ENCODE measurements at regions not wholly inside any gene's neighbourhood (a gene's known extent, or its start where the extent isn't known, plus 50 kb on each side); places are given as distances from the start of the nearest gene placed in this dataset.

DNA sequence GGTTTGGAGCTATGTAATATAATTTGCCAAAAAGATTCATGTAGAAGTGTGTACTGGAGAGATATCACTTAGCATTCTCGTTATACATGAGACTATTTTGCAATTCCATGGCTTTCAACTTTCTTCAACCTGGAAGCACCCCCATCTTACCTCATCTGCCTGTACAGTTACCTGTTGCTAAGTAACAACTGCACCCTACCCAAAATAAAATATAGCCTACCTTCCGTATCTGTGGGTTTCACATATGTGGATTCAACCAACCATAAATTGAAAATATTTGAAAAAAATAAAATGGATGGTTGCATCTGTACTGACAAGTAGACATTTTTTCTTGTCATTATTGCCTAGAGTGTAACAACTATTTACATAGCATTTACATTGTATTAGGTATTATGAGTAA, 278.3 kb downstream of the PPP1R2C start:
- DNase-seq, result no peak
- peaks cover 0 to 2% of the 10 kb centered on the region in 2 donors for H3K9me3 Mint-ChIP-seq
- no peak for ATAC-seq
- H3K27me3 Mint-ChIP-seq, result no peaks in the 10 kb centered on the region
- H3K4me1 Mint-ChIP-seq, result peaks cover 6% of the 10 kb centered on the region
- no peak overlapping the region for H3K4me3 Mint-ChIP-seq
- H3K27ac Mint-ChIP-seq, result no peak overlapping the region

DNA sequence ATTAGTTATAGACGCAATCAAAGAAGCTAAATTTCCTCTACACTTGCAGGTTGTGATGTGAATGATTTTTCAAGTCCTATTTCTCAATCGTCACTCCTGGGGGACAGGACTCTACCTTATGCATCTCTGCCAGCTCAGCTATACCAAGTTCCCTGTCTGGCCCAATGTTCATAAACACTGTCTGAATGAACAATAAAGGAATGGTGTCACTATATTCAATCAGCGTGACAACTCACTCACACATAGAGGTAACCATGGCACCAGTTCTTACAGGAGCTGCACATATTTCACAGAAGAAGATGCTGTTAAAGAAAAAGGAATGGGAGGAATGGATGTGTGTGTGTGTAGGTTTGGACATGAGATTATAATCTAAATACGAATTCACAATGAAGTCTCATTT, 280.6 kb downstream of the PPP1R2C start:
- H3K4me1 Mint-ChIP-seq, result peaks cover 6% of the 10 kb centered on the region
- no peak overlapping the region for H3K27ac Mint-ChIP-seq

DNA sequence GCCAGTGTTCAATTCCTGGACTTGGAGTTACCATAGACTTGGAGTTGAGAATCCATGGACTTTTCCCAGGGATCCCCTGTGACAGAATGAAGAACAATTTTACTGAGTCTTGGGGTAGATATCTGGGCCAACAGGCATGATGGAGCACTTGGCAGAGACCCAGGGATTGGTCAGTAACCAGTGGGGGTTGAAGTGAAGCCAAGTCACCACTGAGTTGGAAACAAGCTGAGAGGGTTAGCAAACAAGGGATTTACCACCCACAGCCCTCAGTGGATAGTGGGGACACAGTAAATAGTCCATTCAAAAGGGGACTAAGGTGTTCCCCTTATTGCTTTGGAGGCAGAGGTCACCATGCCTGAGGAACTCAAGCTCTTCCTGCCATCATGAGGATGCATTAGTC, 281.7 kb downstream of the PPP1R2C start:
- DNase-seq (no peak), ATAC-seq (no peak)
- no peak overlapping the region for H3K27ac Mint-ChIP-seq
- H3K4me3 Mint-ChIP-seq, result no peak overlapping the region
- peaks cover 6% of the 10 kb centered on the region for H3K4me1 Mint-ChIP-seq
- no peaks in the 10 kb centered on the region for H3K27me3 Mint-ChIP-seq
- H3K9me3 Mint-ChIP-seq, result no peaks in the 10 kb centered on the region

More for the DNA sequence above, 280.6 kb downstream of the PPP1R2C start:
- Mint-ChIP-seq H3K9me3 (no peaks in the 10 kb centered on the region), H3K4me3 (no peak overlapping the region), H3K27me3 (no peaks in the 10 kb centered on the region)
- ATAC-seq, result no peak
- DNase-seq, result no peak

DNA sequence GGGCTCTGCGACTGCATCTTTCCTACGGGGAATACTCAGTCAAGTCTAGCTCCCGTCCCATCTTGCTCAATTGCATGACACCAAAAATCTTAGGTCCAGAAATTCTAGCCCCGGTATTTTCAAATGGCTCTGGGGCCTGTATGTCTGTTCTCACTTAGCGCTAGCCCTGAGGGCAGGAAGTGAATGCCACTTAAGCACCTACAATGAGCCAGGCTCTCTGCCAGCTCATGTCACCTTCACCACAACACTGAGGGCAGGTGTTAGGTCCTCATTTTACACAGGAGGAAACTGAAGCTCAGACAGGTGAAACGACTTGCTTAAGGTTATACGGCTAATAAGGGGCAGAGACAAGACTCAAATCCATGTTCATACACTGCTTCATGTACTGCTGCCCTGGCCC, 282.8 kb downstream of the PPP1R2C start:
- ATAC-seq (no peak), DNase-seq (no peak)
- H3K4me1 Mint-ChIP-seq, result peaks cover 6% of the 10 kb centered on the region
- H3K4me3 Mint-ChIP-seq, result no peak overlapping the region
- no peak overlapping the region for H3K27ac Mint-ChIP-seq
- H3K27me3 Mint-ChIP-seq, result no peaks in the 10 kb centered on the region
- H3K9me3 Mint-ChIP-seq, result no peaks in the 10 kb centered on the region

DNA sequence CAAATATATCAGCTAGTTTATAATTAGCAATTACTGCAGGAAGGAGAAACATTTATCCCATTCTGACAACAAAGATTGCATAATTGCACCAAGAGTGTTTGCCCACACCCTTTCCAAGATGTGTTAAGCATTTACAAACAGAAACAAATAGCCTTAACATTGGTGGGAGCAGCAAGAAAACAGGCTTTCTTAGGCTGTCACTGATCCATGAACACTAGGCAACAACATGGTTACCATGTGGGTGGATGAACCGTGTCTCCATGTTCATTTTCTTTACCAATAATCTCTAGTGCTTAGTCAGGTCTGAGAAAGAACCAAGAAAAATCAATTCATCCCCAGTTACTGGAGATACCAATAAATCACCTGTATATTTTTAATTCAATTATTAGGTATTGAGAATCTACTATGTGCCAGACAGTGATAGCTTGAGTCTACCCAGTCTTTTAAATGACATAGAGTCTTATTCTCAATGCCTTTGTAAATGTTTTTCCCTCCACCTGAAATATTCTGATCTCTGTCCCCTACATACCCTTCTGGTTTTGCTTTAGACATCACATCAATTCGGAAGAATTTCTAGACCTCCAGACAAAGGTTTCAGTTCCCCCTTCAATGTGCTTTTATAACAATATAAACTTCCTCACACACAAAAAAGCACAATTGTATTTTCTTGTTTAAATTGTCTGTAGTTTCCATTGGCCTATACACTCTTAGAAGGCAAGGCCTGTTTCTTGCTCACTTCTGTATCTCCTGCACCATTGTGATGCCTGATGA, 286.6 kb downstream of the PPP1R2C start:
- Mint-ChIP-seq H3K27me3 (no peaks in the 10 kb centered on the region), H3K4me1 (peaks cover 6% of the 10 kb centered on the region), H3K4me3 (no peak overlapping the region), H3K9me3 (no peaks in the 10 kb centered on the region), H3K27ac (no peak overlapping the region)
- no peak for DNase-seq
- ATAC-seq, result no peak

DNA sequence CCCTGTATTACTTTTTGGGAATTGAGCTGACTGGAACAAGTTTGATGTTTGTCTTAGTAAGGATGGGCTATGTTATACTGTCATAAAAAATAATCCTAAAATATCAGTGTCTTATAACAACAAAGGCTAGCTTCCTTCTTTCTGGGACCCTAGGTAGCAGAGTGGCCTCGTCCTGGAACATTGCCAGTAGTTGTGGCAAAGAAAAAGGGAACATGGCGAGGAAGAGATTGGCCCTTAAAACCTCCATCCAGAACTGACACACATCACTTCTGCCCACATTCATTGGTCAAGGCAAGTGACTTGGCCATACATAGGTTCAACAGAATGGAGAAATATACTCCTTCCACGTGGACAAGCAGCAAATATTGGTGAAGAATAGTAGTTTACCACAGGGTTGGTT, 287.9 kb downstream of the PPP1R2C start:
- no peak overlapping the region for H3K4me3 Mint-ChIP-seq
- DNase-seq (no peak), ATAC-seq (no peak)
- H3K27me3 Mint-ChIP-seq, result no peaks in the 10 kb centered on the region
- no peaks in the 10 kb centered on the region for H3K9me3 Mint-ChIP-seq
- H3K4me1 Mint-ChIP-seq, result no peaks in the 10 kb centered on the region
- no peak overlapping the region for H3K27ac Mint-ChIP-seq

DNA sequence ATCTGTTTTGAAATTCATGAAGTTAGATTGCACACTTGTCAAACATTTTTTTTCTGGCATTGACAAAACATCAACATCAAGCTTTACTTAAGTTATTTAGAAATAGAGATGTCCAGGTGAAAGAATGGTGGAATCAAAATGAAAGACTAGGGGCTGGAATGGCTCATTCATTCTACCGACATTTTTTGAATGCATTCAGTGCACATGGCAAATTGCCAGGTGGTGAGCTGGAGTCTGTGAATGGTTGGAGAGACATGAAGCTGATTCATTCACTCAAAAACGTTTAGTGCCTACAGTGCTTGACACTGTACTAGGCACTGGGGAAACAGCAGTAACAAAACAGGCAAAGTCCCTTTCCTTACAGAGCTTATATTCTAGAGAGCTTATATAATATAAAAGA, 292.4 kb downstream of the PPP1R2C start:
- H3K4me3 Mint-ChIP-seq, result no peak overlapping the region
- H3K9me3 Mint-ChIP-seq, result peaks cover 5 to 10% of the 10 kb centered on the region in 2 donors
- H3K27me3 Mint-ChIP-seq, result no peaks in the 10 kb centered on the region
- DNase-seq, result no peak
- H3K27ac Mint-ChIP-seq, result no peak overlapping the region
- no peaks in the 10 kb centered on the region for H3K4me1 Mint-ChIP-seq
- ATAC-seq, result no peak

DNA sequence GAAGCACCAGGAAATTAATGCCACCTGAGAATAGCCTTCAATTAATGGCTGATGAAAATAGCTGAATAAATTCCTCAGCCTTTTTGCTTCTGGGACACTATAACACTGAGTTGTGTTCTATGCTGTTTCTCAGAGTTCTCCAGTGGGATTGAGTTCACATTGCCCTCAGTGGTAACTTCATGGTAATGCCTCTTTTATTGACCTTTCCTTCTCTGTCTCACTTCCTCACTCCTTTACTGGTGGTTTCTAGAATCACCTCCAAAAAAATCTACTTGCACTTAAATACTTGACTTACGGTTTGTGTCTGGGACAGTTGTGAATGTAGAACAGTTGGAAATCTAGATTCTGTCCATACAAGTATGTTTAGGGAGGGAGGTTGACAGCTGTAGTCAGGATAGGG, 293.7 kb downstream of the PPP1R2C start:
- Mint-ChIP-seq H3K4me3 (no peak overlapping the region), H3K4me1 (no peaks in the 10 kb centered on the region), H3K9me3 (peaks cover 5 to 10% of the 10 kb centered on the region in 2 donors), H3K27me3 (no peaks in the 10 kb centered on the region), H3K27ac (peak overlapping the region in 1 of 2 donors; percentile 33)
- no peak for ATAC-seq
- DNase-seq, result no peak

DNA sequence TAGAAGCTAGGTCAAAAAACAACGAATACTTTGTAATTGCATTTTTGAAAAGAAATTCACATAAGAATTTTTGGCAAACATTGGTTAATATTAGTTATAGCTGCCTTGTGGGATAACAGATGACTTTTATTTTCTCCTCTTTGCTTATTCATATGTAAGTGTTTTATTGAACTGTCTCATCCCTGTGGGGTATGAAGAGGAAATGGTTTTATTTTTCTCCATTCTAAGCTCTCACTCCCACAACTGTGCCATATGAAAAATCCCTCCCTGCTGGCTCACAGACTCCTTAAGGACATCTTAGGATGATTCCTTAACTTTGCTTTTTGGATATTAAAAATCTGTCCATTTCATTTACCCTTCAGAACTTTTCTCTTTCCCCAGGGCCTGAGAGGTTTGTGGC, 300.6 kb downstream of the PPP1R2C start:
- no peak overlapping the region for H3K27ac Mint-ChIP-seq
- no peak overlapping the region for H3K4me3 Mint-ChIP-seq
- H3K27me3 Mint-ChIP-seq, result no peaks in the 10 kb centered on the region
- H3K4me1 Mint-ChIP-seq, result no peaks in the 10 kb centered on the region
- ATAC-seq (no peak), DNase-seq (no peak)
- peaks cover 0 to 10% of the 10 kb centered on the region in 2 donors for H3K9me3 Mint-ChIP-seq

DNA sequence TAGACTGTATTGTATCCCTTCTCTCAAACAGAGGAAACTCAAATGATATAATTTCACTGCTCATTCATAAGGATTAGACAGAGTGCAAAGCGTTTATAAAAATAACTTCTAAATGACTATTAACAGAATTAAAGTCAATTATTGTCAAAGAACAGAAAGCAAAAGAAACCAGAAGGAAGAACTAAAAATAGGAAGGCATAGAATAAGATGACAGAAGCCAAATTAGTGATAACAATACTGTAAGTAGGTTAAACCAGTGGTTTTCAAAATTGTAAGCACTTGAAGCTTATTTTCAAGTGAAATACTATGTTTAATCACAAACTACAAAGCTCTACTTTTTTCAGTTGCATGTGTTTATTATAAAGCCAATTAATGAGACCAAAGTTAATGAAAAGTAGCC, 305.2 kb downstream of the PPP1R2C start:
- H3K27ac Mint-ChIP-seq, result no peak overlapping the region
- peaks cover 0 to 3% of the 10 kb centered on the region in 2 donors for H3K9me3 Mint-ChIP-seq
- H3K4me1 Mint-ChIP-seq, result no peaks in the 10 kb centered on the region
- H3K4me3 Mint-ChIP-seq, result no peak overlapping the region
- DNase-seq (no peak), ATAC-seq (no peak)
- H3K27me3 Mint-ChIP-seq, result no peaks in the 10 kb centered on the region

DNA sequence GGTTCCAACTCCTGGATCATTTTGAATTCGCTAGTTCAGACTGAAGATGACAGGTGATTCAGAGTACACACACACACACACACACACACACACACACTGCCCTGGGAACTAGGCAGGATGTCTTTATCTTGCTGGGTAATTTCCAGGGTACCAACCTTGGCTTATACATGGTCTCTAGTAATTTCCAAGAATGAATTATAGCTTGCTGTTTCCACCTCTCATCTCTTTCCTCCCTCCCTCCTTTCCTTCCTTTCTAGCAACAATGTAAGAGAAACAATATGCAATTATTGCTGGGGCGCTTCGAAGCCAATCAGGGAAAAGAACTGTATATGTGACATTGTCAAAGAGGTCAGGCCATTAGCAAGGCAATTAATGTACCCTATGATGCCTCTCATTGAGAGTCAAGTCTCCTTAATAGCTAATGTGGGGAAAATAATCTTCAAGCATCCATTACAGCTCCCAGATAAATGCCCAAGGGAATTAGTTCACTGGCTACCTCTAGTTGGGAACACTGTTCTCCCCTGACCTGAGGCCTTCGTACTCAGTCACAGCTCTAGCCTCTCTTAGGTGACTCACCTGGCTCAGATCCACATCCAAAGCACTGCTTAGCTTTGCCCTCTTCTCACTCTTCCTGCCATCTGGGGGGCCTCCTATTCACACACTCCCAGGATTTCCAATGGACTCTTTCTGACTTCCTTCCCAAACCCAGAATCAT, 311.5 kb downstream of the PPP1R2C start:
- no peaks in the 10 kb centered on the region for H3K27me3 Mint-ChIP-seq
- H3K27ac Mint-ChIP-seq, result no peak overlapping the region
- ATAC-seq (no peak), DNase-seq (no peak)
- no peak overlapping the region for H3K4me3 Mint-ChIP-seq
- peaks cover 6% of the 10 kb centered on the region for H3K4me1 Mint-ChIP-seq
- H3K9me3 Mint-ChIP-seq, result peaks cover 0 to 8% of the 10 kb centered on the region in 2 donors

DNA sequence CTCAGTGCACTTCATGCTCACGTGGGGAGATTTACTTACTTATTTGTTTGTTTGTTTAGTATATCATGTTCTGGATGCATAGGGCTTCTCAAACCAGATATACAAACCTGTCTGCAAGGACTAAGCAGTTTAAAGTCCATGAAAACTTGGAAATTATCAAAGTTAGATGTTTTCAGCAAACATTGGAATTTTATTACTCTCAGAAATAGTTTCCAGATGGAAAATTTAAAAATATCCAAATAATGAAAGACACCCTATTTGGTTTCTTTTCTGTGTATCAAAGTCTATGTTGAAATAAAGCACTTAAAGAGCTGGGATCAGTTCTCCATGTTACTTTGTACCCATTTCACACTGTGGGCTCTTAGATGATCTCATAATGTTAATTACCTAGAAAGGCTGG, 312.1 kb downstream of the PPP1R2C start:
- H3K27me3 Mint-ChIP-seq, result no peaks in the 10 kb centered on the region
- DNase-seq (no peak), ATAC-seq (no peak)
- no peak overlapping the region for H3K27ac Mint-ChIP-seq
- H3K4me1 Mint-ChIP-seq, result peaks cover 6% of the 10 kb centered on the region
- H3K9me3 Mint-ChIP-seq, result peaks cover 0 to 8% of the 10 kb centered on the region in 2 donors
- H3K4me3 Mint-ChIP-seq, result no peak overlapping the region

DNA sequence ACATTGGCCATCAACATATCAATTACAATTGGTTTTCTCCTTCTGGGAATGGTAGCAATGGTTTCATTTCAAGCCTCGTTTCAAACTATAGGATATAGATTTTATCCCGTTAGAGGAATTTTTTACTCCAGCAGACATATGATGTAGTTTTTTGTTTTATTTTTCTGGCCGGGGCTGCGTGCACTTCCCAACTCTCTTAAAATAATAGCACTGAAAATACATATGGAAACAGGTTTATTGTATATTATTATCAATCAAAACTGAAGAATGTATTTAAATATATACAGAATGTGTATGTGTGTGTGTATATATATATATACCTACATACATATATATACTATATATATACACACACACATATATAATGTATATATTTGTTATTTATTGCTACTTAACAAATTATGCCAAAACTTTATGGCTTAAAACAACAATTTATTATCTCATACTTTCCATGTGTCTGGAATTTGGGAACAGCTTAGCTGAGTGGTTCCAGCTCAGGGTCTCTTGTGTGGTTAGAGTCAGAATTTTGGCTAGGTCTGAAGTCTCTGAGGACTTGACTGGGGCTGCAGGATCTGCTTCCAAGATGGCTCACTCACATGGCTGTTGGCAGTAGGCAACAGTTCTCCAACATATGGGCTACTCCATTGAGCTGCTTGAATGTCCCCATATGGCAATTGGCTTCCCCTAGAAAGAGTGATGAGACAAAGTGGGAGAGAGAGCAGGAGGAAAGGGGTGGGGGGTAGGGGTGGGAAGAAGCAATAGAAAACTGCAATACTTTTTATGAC, 314.1 kb downstream of the PPP1R2C start:
- H3K4me1 Mint-ChIP-seq, result peaks cover 6% of the 10 kb centered on the region
- ATAC-seq (no peak), DNase-seq (no peak)
- H3K27me3 Mint-ChIP-seq, result no peaks in the 10 kb centered on the region
- no peak overlapping the region for H3K27ac Mint-ChIP-seq
- H3K4me3 Mint-ChIP-seq, result no peak overlapping the region
- peaks cover 0 to 4% of the 10 kb centered on the region in 2 donors for H3K9me3 Mint-ChIP-seq

DNA sequence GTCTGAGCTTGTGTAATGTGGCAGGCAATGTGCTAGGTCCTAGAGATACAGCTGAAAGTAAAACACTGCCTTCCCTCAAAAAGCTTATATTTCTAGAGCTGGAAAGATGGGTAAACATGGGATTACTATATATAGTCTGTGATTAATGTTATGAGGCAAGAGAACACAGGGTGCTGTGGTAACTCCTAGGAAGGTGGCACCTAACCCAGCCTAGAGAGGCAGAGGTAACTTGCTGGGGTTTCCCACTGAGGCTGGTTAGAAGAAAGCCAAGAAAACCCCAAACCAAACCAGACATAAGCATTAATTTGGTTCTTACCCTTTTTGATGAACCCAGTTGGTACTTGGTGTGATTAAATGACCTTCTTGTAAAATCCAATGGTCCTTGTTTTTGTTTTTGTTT, 315.0 kb downstream of the PPP1R2C start:
- no peak for ATAC-seq
- Mint-ChIP-seq H3K27me3 (no peaks in the 10 kb centered on the region), H3K4me3 (no peak overlapping the region), H3K27ac (no peak overlapping the region), H3K9me3 (peaks cover 0 to 4% of the 10 kb centered on the region in 2 donors), H3K4me1 (peaks cover 6% of the 10 kb centered on the region)
- DNase-seq, result no peak

DNA sequence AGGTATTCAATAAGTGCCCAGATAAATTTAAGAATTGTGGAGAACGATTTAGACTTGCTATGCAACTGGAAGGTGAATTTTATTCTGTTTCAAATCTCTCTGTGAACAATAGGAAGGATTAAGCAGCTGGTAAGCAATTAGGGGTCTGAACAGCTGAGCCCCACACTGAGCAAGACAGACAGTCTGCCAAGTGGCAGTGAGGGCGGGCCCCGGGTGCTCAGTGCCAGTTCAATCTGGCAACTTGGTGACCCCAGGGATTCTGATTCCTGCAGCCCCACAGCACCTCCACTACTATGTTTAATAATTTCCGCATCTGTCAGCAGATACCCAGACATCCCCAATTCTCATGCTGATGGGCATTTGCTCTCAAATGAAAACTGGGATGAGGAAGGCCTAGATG, 317.3 kb downstream of the PPP1R2C start:
- Mint-ChIP-seq H3K27ac (no peak overlapping the region), H3K9me3 (peaks cover 0 to 4% of the 10 kb centered on the region in 2 donors), H3K27me3 (no peaks in the 10 kb centered on the region), H3K4me1 (peaks cover 6% of the 10 kb centered on the region), H3K4me3 (no peak overlapping the region)
- DNase-seq (no peak), ATAC-seq (no peak)

DNA sequence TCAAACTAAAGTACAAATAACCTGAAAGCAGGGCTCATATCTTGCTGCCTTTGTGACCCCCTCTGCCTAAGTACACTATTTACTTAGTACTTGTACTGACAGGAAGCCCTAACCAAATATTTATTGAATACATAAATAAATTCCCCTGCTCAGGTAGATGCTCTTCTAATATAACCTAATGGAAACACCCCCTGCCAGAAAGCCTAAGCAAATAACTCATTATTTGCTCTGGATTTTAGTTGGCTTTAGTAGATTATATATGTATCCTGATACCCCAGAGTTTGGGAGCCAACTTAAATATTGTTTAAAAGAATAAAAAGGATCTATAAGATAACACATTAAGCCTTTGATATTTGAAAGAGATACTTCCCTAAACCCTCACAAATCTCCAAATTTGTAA, 318.2 kb downstream of the PPP1R2C start:
- peaks cover 6% of the 10 kb centered on the region for H3K4me1 Mint-ChIP-seq
- no peak for ATAC-seq
- peaks cover 0 to 4% of the 10 kb centered on the region in 2 donors for H3K9me3 Mint-ChIP-seq

More for the DNA sequence above, 318.2 kb downstream of the PPP1R2C start:
- no peak for DNase-seq
- Mint-ChIP-seq H3K4me3 (no peak overlapping the region), H3K27me3 (no peaks in the 10 kb centered on the region), H3K27ac (no peak overlapping the region)
